ENCODE measurements at regions not wholly inside any gene's neighbourhood (a gene's known extent, or its start where the extent isn't known, plus 50 kb on each side); places are given as distances from the start of the nearest gene placed in this dataset.

DNA sequence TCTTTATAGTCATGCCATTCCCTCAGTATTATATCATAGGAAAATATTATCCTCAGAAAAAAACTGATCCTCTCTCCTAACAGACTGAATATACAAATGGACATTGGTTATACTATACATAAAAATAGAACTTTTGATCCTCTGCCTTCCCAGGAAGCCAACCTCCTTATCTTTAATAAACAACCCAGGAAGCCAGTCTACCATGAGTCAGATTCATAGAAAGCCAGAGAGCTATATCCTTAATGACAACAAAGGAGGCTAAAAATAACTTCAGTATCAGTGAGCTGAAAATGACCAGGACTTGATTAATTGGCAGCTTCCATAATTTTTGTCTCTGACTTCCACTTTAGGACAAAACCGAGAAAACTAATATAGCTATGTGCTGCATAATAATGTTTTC lies 58.0 kb upstream of the USP9Y start:
- no peak overlapping the region for H3K27ac ChIP-seq
- TF ChIP-seq, protein P1, sequence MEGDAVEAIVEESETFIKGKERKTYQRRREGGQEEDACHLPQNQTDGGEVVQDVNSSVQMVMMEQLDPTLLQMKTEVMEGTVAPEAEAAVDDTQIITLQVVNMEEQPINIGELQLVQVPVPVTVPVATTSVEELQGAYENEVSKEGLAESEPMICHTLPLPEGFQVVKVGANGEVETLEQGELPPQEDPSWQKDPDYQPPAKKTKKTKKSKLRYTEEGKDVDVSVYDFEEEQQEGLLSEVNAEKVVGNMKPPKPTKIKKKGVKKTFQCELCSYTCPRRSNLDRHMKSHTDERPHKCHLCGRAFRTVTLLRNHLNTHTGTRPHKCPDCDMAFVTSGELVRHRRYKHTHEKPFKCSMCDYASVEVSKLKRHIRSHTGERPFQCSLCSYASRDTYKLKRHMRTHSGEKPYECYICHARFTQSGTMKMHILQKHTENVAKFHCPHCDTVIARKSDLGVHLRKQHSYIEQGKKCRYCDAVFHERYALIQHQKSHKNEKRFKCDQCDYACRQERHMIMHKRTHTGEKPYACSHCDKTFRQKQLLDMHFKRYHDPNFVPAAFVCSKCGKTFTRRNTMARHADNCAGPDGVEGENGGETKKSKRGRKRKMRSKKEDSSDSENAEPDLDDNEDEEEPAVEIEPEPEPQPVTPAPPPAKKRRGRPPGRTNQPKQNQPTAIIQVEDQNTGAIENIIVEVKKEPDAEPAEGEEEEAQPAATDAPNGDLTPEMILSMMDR (conservative IDR thresholded peaks at IDR 0.05): no peak

DNA sequence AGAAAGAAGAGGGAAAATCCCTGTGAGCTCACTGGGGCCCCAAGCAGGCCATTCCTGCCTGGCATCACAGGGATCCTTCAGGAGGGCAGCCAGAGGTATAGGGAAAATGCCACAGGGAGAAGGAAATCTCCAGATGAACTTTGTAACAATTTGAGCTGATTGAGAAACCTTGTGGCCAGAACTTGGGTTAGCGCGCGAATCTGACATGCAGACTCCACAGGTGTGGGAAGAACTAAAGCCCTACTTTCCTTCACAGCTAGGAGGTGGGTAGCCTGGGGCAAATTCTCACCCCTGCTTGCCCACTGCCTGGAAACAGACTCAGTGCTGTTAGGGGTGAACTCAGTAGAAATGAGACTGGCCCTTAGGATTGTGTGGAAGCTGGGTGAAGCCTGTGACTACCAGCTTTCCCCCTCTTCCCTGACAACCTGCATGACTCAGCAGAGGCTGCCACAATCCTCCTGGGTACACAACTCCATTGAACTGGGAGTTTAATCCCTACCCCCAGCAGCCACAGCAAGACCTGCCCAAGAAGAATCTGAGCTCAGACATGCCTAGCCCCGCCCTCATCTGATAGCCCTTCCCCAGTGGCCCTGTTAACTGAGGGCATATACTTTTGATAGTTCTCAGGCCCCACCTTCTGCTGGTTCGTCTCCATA lies 57.2 kb upstream of the USP9Y start:
- TF ChIP-seq, protein P1 (conservative IDR thresholded peaks at IDR 0.05): no peak
- no peak overlapping the region for H3K27ac ChIP-seq

DNA sequence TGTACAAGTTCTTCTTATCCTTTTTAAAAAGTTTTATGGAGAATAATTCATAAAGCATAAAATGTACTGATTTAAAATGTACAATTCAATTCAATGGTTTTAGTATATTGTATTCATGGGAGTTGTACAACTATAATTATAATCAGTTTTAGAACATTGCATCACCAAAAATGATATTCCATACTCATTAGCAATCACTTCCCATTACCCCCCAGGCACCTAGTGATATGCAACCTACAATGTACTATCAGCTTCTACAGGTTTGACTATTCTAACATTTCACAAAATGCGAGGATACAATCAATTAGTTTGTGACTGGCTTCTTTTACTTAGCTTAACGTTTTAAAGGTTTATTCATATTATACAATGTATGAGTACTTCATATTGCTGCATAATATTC lies 49.9 kb upstream of the USP9Y start:
- TF ChIP-seq, protein P1 (conservative IDR thresholded peaks at IDR 0.05): no peak
- H3K27ac ChIP-seq: no peak overlapping the region
